ENCODE measurements at regions not wholly inside any gene's neighbourhood (a gene's known extent, or its start where the extent isn't known, plus 50 kb on each side); places are given as distances from the start of the nearest gene placed in this dataset.

DNA sequence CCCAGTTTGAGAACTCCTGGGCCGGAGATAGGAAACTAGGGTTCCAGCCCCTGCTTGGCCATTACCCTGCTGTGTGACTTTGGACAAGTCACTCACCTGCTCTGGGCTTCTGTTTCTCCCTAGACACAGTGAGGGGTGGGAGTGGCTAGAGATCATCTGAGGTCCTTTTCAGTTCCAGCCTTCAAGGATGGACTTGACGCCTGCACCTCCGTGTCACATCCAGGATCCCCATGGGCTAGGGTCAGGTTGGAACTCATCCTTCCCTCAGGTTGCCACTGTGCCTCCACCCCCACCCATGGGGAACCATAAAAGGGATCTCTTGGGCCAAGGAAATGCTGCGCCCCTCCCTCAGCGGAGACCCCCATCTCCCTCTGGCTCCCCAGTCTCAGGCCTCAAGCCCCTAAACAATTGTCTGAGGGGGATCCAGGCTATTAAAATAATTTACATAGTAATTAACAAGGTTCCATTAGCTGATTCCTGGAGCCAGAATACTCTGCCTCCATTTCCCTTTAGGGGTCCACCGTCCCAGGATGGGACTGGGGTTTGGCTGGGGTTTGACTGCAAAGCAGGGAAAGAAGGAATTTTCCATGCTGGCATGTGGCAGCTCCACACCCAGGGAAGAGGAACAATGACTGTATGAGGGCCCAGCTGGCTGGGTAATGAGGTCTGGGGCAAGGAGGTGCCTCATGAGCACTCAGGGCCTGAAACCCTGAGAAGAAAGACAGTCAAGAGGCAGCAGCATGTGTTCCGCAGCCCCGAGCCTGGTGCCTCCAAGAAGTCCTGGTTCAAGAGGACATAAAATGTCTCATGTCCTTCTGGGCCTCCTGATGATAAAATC lies 177.7 kb downstream of the SMAD6 start:
- H3K4me1 ChIP-seq (ENCODE audit: control insufficient read depth, insufficient read depth, low read length): peaks cover 3% of the 10 kb centered on the region; the same call in 1 of the 2 replicates

DNA sequence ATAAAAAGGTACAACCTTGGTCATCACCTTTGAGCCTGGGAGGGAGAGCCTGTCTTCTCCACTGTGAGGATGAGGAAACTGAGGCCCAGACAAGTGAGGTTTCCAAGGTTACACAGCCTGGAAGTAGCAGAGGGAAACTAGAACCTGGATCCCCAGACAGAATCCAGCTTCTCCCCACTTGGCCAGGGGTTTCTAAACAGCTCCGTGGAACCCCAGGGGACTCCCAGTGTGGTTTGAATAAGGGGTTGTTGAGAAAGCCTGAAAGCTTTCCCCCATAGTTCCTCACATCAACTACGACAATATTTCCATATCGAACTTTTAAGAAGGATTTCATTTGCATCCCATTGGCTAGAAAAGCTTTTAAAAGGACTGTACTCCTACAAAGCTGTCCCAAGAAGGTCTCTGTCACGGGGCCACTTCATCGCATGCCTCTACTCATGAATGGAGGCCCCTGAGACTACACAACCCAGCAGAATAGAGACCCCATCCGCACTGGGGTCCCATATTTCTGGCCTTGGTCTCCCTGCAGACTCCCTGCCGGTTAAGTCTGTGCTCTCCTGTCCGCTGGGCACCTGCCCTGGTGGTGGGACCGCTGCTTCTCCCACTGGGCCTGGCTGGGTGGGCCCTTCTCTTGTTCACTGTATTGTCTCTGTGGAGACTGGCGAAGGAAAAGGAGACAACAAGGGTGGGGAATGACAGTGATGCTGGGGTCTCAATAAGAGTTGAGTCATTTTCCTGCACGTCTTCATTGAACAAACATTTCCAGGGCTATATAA lies 178.5 kb downstream of the SMAD6 start:
- Histone ChIP-seq H3K27ac (ENCODE audit: control insufficient read depth, insufficient read depth) (no peak overlapping the region), H3K79me2 (ENCODE audit: control insufficient read depth, insufficient read depth, low read length) (no peaks in the 10 kb centered on the region), H3K9ac (ENCODE audit: control insufficient read depth, insufficient read depth, low read length) (no peak overlapping the region), H3K4me2 (ENCODE audit: control insufficient read depth, insufficient read depth) (0 out of 2 replicates have a peak overlapping the region, but pooled peaks have one; percentile 9), H2AFZ (ENCODE audit: control insufficient read depth, low read depth, low read length) (no peak overlapping the region; the same call in 1 of the 2 replicates), H3K4me1 (ENCODE audit: control insufficient read depth, insufficient read depth, low read length) (no peaks in the 10 kb centered on the region; the same call in 1 of the 2 replicates), H3K27me3 (replicated peaks in 1 of 2; ENCODE audit: control insufficient read depth in 2 of 2, insufficient read depth in 2 of 2, low read length in 1 of 2) (no peaks in the 10 kb centered on the region; a peak in 2 of 4 replicates), H3K4me3 (no peak overlapping the region), H4K20me1 (ENCODE audit: control insufficient read depth, insufficient read depth) (no peaks in the 10 kb centered on the region), H3K36me3 (ENCODE audit: control insufficient read depth in 2 of 2, insufficient read depth in 2 of 2, low read length in 1 of 2) (no peaks in the 10 kb centered on the region), H3K9me3 (replicated peaks; ENCODE audit: control insufficient read depth, insufficient read depth, low read length) (no peaks in the 10 kb centered on the region)
- CTCF ChIA-PET: interaction anchor here (0.9 to 1.9 kb wide), 2 partner anchors 28 to 29 kb away, joined by 3 to 7 read pairs; no protein-coding TSS in a partner anchor
- intact Hi-C loops (cut with micrococcal nuclease; ENCODE audit: unreplicated experiment): no loop called here
- DNase-seq (ENCODE audit: low read depth, low spot score) (no peak), FAIRE-seq (no peak), ATAC-seq (no peak; the same call in 2 of the 3 replicates)
- POLR2A ChIA-PET: no interaction called here
- TF ChIP-seq SREBF1 (IDR thresholded peaks at IDR 0.05; ENCODE audit: low read length) (no peak), NFYB (IDR thresholded peaks at IDR 0.05; ENCODE audit: insufficient read depth, low read depth, low read length) (no peak), RUNX3 (IDR thresholded peaks at IDR 0.05; ENCODE audit: low read length) (peak; percentile 36), KAT2A (conservative IDR thresholded peaks at IDR 0.05; ENCODE audit: control insufficient read depth, low read depth, low read length) (no peak)
- TF ChIP-seq, protein P1, sequence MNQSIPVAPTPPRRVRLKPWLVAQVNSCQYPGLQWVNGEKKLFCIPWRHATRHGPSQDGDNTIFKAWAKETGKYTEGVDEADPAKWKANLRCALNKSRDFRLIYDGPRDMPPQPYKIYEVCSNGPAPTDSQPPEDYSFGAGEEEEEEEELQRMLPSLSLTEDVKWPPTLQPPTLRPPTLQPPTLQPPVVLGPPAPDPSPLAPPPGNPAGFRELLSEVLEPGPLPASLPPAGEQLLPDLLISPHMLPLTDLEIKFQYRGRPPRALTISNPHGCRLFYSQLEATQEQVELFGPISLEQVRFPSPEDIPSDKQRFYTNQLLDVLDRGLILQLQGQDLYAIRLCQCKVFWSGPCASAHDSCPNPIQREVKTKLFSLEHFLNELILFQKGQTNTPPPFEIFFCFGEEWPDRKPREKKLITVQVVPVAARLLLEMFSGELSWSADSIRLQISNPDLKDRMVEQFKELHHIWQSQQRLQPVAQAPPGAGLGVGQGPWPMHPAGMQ (IDR thresholded peaks at IDR 0.05; ENCODE audit: borderline replicate concordance): no peak
- in situ Hi-C loops (cut with MboI): no loop called here
- RAD21 ChIA-PET (ENCODE audit: unreplicated experiment): no interaction called here
- no TSS peak for BruUV-seq (replicated peaks)
- SMC1A ChIA-PET (ENCODE audit: uncharacterized antibody, unreplicated experiment): no interaction called here
- 14% methylated on average over 11 of the region's 11 CpGs for WGBS (ENCODE audit: insufficient coverage, insufficient replicate concordance, low lambda C conversion rate, missing lambda C conversion rate)

More for the DNA sequence above, 177.7 kb downstream of the SMAD6 start:
- POLR2A ChIA-PET: no interaction called here
- FAIRE-seq: no peak
- in situ Hi-C loops (cut with MboI): no loop called here
- RAD21 ChIA-PET (ENCODE audit: unreplicated experiment): no interaction called here
- SMC1A ChIA-PET (ENCODE audit: uncharacterized antibody, unreplicated experiment): no interaction called here
- no peak for ATAC-seq
- Histone ChIP-seq H3K4me3 (no peak overlapping the region), H2AFZ (ENCODE audit: control insufficient read depth, low read depth, low read length) (no peak overlapping the region), H3K27ac (ENCODE audit: control insufficient read depth, insufficient read depth) (no peak overlapping the region), H3K36me3 (ENCODE audit: control insufficient read depth in 2 of 2, insufficient read depth in 2 of 2, low read length in 1 of 2) (no peaks in the 10 kb centered on the region), H3K4me2 (ENCODE audit: control insufficient read depth, insufficient read depth) (no peak overlapping the region), H4K20me1 (ENCODE audit: control insufficient read depth, insufficient read depth) (no peaks in the 10 kb centered on the region), H3K9me3 (replicated peaks; ENCODE audit: control insufficient read depth, insufficient read depth, low read length) (no peaks in the 10 kb centered on the region), H3K27me3 (replicated peaks in 1 of 2; ENCODE audit: control insufficient read depth in 2 of 2, insufficient read depth in 2 of 2, low read length in 1 of 2) (no peaks in the 10 kb centered on the region; a peak in 2 of 4 replicates), H3K9ac (ENCODE audit: control insufficient read depth, insufficient read depth, low read length) (no peak overlapping the region), H3K79me2 (ENCODE audit: control insufficient read depth, insufficient read depth, low read length) (no peaks in the 10 kb centered on the region)
- DNase-seq (ENCODE audit: low read depth, low spot score): no peak
- TF ChIP-seq STAT1 (conservative IDR thresholded peaks at IDR 0.05) (no peak), NFYB (IDR thresholded peaks at IDR 0.05; ENCODE audit: insufficient read depth, low read depth, low read length) (no peak), ZSCAN29 (IDR thresholded peaks at IDR 0.05) (no peak), PAX8 (IDR thresholded peaks at IDR 0.05) (no peak), NRF1 (conservative IDR thresholded peaks at IDR 0.05; ENCODE audit: low read depth, low read length) (no peak), EGR1 (IDR thresholded peaks at IDR 0.05; ENCODE audit: borderline replicate concordance in 1 of 2, low read depth in 2 of 2, low read length in 2 of 2) (no peak)
- WGBS (ENCODE audit: insufficient coverage, insufficient replicate concordance, low lambda C conversion rate, missing lambda C conversion rate): 50% methylated on average over 8 of the region's 8 CpGs
- CTCF ChIA-PET: interaction anchor here (1.9 kb wide), 1 partner anchor 28 kb away, joined by 7 read pairs; no protein-coding TSS in a partner anchor
- BruUV-seq (replicated peaks): no TSS peak
- intact Hi-C loops (cut with micrococcal nuclease; ENCODE audit: unreplicated experiment): no loop called here
